ENCODE measurements at regions not wholly inside any gene's neighbourhood (a gene's known extent, or its start where the extent isn't known, plus 50 kb on each side); places are given as distances from the start of the nearest gene placed in this dataset.
"Not testable (repeated sequence)": the region's sequence is repeated elsewhere in the genome, so short reads cannot be mapped to it uniquely, and the experiment has no call there.

DNA sequence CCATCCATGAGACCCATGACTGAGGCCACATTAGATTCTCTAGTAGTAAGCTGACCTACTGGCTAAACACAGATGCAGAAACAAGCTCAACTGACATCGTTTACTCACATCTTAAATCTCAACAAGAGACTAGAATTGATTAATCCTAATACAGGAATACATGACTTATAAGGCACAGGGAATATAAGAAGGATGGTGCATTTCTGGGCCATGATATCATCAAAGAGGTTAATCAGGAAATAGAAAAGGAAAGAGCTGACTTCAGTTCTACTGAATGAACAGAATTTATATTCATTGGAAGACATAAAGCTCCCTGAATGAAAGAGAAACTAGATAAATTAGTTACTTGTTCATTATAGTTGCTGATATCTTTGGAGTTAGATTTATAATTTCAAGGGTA is 1406.5 kb downstream of the STIM2 start:
- H3K36me3 ChIP-seq (ENCODE audit: insufficient read depth, insufficient read length, low read length) = no peaks in the 10 kb centered on the region
- TF ChIP-seq SUZ12 (IDR thresholded peaks at IDR 0.05; ENCODE audit: extremely low read depth, insufficient read depth, insufficient read length) (no peak), ZNF274 (IDR thresholded peaks at IDR 0.05; ENCODE audit: low read depth, low read length) (no peak), YY1 (IDR thresholded peaks at IDR 0.05; ENCODE audit: insufficient read depth, insufficient read length) (no peak)

DNA sequence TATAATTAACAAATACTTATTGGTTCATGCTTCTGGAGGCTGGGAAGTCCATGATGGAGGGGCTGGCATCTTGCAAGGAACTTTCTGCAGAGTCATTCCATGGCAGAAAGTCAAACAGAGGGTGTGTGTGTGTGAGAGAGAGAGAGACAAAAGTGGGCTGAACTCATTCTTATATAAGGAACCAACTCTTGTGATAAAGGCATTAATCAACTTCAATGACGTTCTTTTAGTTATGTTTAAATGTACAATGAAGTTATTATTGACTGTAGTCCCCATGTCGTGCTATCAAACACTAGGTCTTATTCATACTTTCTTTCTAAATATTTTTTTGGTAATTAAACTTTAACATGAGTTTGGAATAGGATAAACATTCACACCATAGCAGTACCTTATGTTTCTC is 1408.8 kb downstream of the STIM2 start:
- H3K4me3 ChIP-seq (ENCODE audit: insufficient read length, low read depth) = no peak overlapping the region
- DNase-seq (ENCODE audit: low read depth, low spot score) = no peak
- no peaks in the 10 kb centered on the region for H3K4me1 ChIP-seq (ENCODE audit: insufficient read depth, insufficient read length)
- H3K9ac ChIP-seq (ENCODE audit: insufficient read length, low read depth) = no peak overlapping the region
- TF ChIP-seq YY1 (IDR thresholded peaks at IDR 0.05; ENCODE audit: insufficient read depth, insufficient read length) = no peak
- TF ChIP-seq ZNF274 (IDR thresholded peaks at IDR 0.05; ENCODE audit: low read depth, low read length) = no peak
- no peak for TF ChIP-seq SUZ12 (IDR thresholded peaks at IDR 0.05; ENCODE audit: extremely low read depth, insufficient read depth, insufficient read length)
- no peaks in the 10 kb centered on the region for H3K27me3 ChIP-seq (ENCODE audit: insufficient read depth, insufficient read length)
- no peaks in the 10 kb centered on the region for H3K9me3 ChIP-seq (ENCODE audit: insufficient read depth, low read length)
- no peaks in the 10 kb centered on the region for H3K36me3 ChIP-seq (ENCODE audit: insufficient read depth, insufficient read length, low read length)

More for the DNA sequence above, 1406.5 kb downstream of the STIM2 start:
- no peak for DNase-seq (ENCODE audit: low read depth, low spot score)
- Histone ChIP-seq H3K4me3 (ENCODE audit: insufficient read length, low read depth) (no peak overlapping the region), H3K4me1 (ENCODE audit: insufficient read depth, insufficient read length) (no peaks in the 10 kb centered on the region), H3K9ac (ENCODE audit: insufficient read length, low read depth) (no peak overlapping the region), H3K27me3 (ENCODE audit: insufficient read depth, insufficient read length) (no peaks in the 10 kb centered on the region), H3K9me3 (ENCODE audit: insufficient read depth, low read length) (no peaks in the 10 kb centered on the region)

DNA sequence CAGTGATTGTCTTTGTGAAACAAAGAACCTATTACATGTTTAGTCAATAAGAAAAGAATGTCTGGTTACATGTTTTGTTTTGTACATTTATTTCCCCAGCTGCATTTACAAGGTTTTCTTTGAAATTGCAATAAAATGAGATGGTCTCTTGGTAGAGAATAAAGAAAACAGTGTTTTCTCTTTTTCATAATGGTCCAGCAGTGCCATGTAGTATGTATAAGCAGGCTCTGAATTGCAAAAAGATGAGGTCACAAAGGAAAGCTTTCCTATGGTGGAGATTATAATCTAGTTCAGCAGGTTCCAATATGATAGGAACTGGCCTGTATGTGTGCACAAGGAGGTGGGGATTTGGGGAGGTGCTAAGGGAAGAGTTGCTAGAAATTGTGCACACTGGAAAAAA is 1417.3 kb downstream of the STIM2 start:
- Histone ChIP-seq H3K36me3 (ENCODE audit: insufficient read depth, insufficient read length, low read length) (no peaks in the 10 kb centered on the region), H3K9ac (ENCODE audit: insufficient read length, low read depth) (no peak overlapping the region), H3K27me3 (ENCODE audit: insufficient read depth, insufficient read length) (no peaks in the 10 kb centered on the region), H3K9me3 (ENCODE audit: insufficient read depth, low read length) (no peaks in the 10 kb centered on the region), H3K4me1 (ENCODE audit: insufficient read depth, insufficient read length) (no peaks in the 10 kb centered on the region), H3K4me3 (ENCODE audit: insufficient read length, low read depth) (no peak overlapping the region)
- TF ChIP-seq SUZ12 (IDR thresholded peaks at IDR 0.05; ENCODE audit: extremely low read depth, insufficient read depth, insufficient read length) (no peak), YY1 (IDR thresholded peaks at IDR 0.05; ENCODE audit: insufficient read depth, insufficient read length) (no peak), ZNF274 (IDR thresholded peaks at IDR 0.05; ENCODE audit: low read depth, low read length) (no peak)
- DNase-seq (ENCODE audit: low read depth, low spot score) = no peak

DNA sequence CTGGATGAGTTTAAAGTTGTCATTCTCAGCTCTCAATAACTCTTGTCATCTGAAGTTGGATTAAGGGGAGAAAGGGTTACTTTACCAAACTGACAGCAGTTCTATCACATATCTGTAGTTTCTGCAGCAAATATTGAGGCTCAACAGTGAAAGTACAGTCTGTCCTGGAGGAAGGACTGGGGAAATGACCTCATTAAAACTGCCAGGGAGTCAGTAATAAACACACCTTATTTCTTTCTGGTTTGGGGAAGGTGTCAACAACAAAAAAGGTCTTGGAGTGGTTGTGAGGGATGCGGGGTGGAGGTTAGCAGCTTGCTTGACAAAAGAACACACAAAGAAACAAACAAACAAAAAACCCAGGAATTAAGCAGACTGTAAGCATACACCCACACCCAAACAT is 1418.0 kb downstream of the STIM2 start:
- Histone ChIP-seq H3K4me3 (ENCODE audit: insufficient read length, low read depth) (no peak overlapping the region), H3K4me1 (ENCODE audit: insufficient read depth, insufficient read length) (no peaks in the 10 kb centered on the region), H3K9me3 (ENCODE audit: insufficient read depth, low read length) (no peaks in the 10 kb centered on the region), H3K9ac (ENCODE audit: insufficient read length, low read depth) (no peak overlapping the region), H3K27me3 (ENCODE audit: insufficient read depth, insufficient read length) (no peaks in the 10 kb centered on the region), H3K36me3 (ENCODE audit: insufficient read depth, insufficient read length, low read length) (no peaks in the 10 kb centered on the region)
- no peak for TF ChIP-seq ZNF274 (IDR thresholded peaks at IDR 0.05; ENCODE audit: low read depth, low read length)
- no peak for TF ChIP-seq SUZ12 (IDR thresholded peaks at IDR 0.05; ENCODE audit: extremely low read depth, insufficient read depth, insufficient read length)
- no peak for TF ChIP-seq YY1 (IDR thresholded peaks at IDR 0.05; ENCODE audit: insufficient read depth, insufficient read length)
- no peak for DNase-seq (ENCODE audit: low read depth, low spot score)

DNA sequence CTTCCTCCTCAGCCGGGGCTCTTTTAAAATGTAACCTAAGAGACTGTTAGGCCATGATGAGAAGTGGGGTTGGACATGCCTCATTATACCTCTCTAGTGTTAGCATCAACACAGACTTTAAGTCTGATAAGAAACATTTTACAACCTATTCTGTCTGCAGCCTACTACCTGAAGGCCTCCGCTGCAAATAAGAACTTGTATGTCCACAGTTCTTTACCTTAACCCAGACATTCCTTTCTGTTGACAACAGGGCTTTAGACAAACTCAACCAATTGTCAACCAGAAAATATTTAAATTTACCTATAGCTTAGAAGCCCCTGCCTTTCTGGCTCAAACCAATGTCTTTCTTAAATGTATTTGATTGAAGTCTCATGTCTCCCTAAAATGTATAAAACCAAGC is 1418.6 kb downstream of the STIM2 start:
- Histone ChIP-seq H3K27me3 (ENCODE audit: insufficient read depth, insufficient read length) (no peaks in the 10 kb centered on the region), H3K9me3 (ENCODE audit: insufficient read depth, low read length) (no peaks in the 10 kb centered on the region), H3K4me1 (ENCODE audit: insufficient read depth, insufficient read length) (no peaks in the 10 kb centered on the region), H3K36me3 (ENCODE audit: insufficient read depth, insufficient read length, low read length) (no peaks in the 10 kb centered on the region), H3K4me3 (ENCODE audit: insufficient read length, low read depth) (no peak overlapping the region), H3K9ac (ENCODE audit: insufficient read length, low read depth) (no peak overlapping the region)
- TF ChIP-seq ZNF274 (IDR thresholded peaks at IDR 0.05; ENCODE audit: low read depth, low read length) (no peak), SUZ12 (IDR thresholded peaks at IDR 0.05; ENCODE audit: extremely low read depth, insufficient read depth, insufficient read length) (no peak), YY1 (IDR thresholded peaks at IDR 0.05; ENCODE audit: insufficient read depth, insufficient read length) (no peak)
- DNase-seq (ENCODE audit: low read depth, low spot score) = no peak

DNA sequence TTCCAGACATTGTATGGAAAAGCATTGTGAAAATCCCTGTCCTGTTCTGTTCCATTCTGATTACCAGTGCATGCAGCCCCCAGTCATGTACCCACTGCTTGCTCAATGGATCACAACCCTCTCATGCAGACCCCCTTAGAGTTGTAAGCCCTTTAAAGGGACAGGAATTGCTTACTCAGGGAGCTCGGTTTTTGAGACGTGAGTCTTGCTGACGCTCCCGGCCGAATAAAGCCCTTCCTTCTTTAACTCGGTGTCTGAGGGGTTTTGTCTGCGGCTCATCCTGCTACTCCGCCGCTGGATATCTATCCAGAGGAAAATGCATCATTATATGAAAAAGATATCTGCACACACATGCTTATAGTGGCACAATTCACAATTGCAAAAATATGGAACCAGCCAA is 1425.6 kb downstream of the STIM2 start:
- not testable (repeated sequence) for H3K9me3 ChIP-seq (ENCODE audit: insufficient read depth, low read length); H3K4me3 ChIP-seq (ENCODE audit: insufficient read length, low read depth); H3K27me3 ChIP-seq (ENCODE audit: insufficient read depth, insufficient read length); H3K9ac ChIP-seq (ENCODE audit: insufficient read length, low read depth); DNase-seq (ENCODE audit: low read depth, low spot score); H3K4me1 ChIP-seq (ENCODE audit: insufficient read depth, insufficient read length); H3K36me3 ChIP-seq (ENCODE audit: insufficient read depth, insufficient read length, low read length)

DNA sequence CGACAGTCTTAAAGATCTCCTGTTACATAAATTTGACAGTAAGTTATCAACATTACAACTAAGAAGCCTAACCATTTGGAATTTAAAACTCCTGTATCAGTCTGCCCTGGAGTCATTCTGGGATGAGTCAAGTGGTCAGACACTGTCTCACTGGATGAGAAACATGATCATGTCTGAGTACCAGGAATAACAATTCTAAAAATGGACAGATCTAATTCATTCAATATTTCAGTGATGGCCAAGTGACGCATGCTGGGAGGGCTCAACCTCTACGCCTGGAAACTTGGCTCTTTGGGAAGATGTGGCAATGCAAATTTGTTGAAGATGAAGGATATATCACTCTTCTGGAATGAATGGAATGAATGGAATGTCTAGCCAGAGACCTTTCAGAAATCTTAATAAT is 1427.2 kb downstream of the STIM2 start:
- no peak for DNase-seq (ENCODE audit: low read depth, low spot score)
- H3K4me1 ChIP-seq (ENCODE audit: insufficient read depth, insufficient read length) = no peaks in the 10 kb centered on the region
- TF ChIP-seq SUZ12 (IDR thresholded peaks at IDR 0.05; ENCODE audit: extremely low read depth, insufficient read depth, insufficient read length) = no peak
- TF ChIP-seq ZNF274 (IDR thresholded peaks at IDR 0.05; ENCODE audit: low read depth, low read length) = no peak
- no peak for TF ChIP-seq YY1 (IDR thresholded peaks at IDR 0.05; ENCODE audit: insufficient read depth, insufficient read length)
- H3K27me3 ChIP-seq (ENCODE audit: insufficient read depth, insufficient read length) = no peaks in the 10 kb centered on the region
- H3K36me3 ChIP-seq (ENCODE audit: insufficient read depth, insufficient read length, low read length) = no peaks in the 10 kb centered on the region
- no peak overlapping the region for H3K4me3 ChIP-seq (ENCODE audit: insufficient read length, low read depth)
- H3K9ac ChIP-seq (ENCODE audit: insufficient read length, low read depth) = no peak overlapping the region
- H3K9me3 ChIP-seq (ENCODE audit: insufficient read depth, low read length) = no peaks in the 10 kb centered on the region

DNA sequence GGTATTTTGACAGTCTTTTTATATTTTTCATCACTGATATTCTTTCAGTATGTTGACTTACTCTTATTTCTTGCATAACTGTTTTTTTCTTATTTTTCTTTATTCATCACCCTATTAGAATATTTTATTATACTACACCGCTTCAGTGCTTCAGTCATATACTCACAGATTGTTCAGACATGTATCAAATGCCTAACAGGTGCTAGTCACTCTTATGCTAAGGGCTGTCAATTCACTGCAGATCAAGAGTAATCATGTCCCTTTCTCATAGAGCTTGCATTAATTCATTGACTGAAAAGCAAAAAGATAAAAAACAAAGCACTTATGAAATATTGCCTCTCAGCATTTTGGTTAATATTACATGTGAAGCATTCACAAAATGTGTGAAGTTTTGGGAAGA is 1435.6 kb downstream of the STIM2 start:
- no peaks in the 10 kb centered on the region for H3K27me3 ChIP-seq (ENCODE audit: insufficient read depth, insufficient read length)
- no peaks in the 10 kb centered on the region for H3K4me1 ChIP-seq (ENCODE audit: insufficient read depth, insufficient read length)
- H3K36me3 ChIP-seq (ENCODE audit: insufficient read depth, insufficient read length, low read length) = no peaks in the 10 kb centered on the region
- no peak overlapping the region for H3K4me3 ChIP-seq (ENCODE audit: insufficient read length, low read depth)
- no peak overlapping the region for H3K9ac ChIP-seq (ENCODE audit: insufficient read length, low read depth)
- TF ChIP-seq ZNF274 (IDR thresholded peaks at IDR 0.05; ENCODE audit: low read depth, low read length) = no peak
- TF ChIP-seq YY1 (IDR thresholded peaks at IDR 0.05; ENCODE audit: insufficient read depth, insufficient read length) = no peak
- TF ChIP-seq SUZ12 (IDR thresholded peaks at IDR 0.05; ENCODE audit: extremely low read depth, insufficient read depth, insufficient read length) = no peak
- H3K9me3 ChIP-seq (ENCODE audit: insufficient read depth, low read length) = peaks cover 4% of the 10 kb centered on the region
- DNase-seq (ENCODE audit: low read depth, low spot score) = no peak

All from NT2/D1 (cell line).